ENCODE measurements at regions not wholly inside any gene's neighbourhood (a gene's known extent, or its start where the extent isn't known, plus 50 kb on each side); places are given as distances from the start of the nearest gene placed in this dataset. TPM values are rescaled to one million over a fixed set of nuclear protein-coding genes. Genes with fewer than 3 reads are reported as not detected.
"Not testable (repeated sequence)": the region's sequence is repeated elsewhere in the genome, so short reads cannot be mapped to it uniquely, and the experiment has no call there.

GRCh38 chr6:119423996-119424395 is 74.4 kb upstream of the MAN1A1 start:
- intact Hi-C loops (cut with micrococcal nuclease): no loop called here
- DNase-seq: no peak
- no peaks in the 10 kb centered on the region for H3K27me3 Mint-ChIP-seq
- H3K9me3 Mint-ChIP-seq: peaks cover 27% of the 10 kb centered on the region
- H3K36me3 Mint-ChIP-seq: no peaks in the 10 kb centered on the region
- POLR2A ChIA-PET: no interaction called here
- no peak overlapping the region for H3K27ac Mint-ChIP-seq
- CTCF ChIA-PET: no interaction called here
- no peaks in the 10 kb centered on the region for H3K4me1 Mint-ChIP-seq (ENCODE audit: low read depth)
- no peak overlapping the region for H3K4me3 Mint-ChIP-seq

- DNase-seq; H3K4me1 Mint-ChIP-seq (ENCODE audit: low read depth); H3K4me3 Mint-ChIP-seq; H3K36me3 Mint-ChIP-seq; H3K27me3 Mint-ChIP-seq; POLR2A ChIA-PET; CTCF ChIA-PET; H3K27ac Mint-ChIP-seq; intact Hi-C loops (cut with micrococcal nuclease): not testable (repeated sequence)
- H3K9me3 Mint-ChIP-seq: peaks cover 49% of the 10 kb centered on the region
Observed at GRCh38 chr6:119418084-119418483, 68.5 kb upstream of the MAN1A1 start.

GRCh38 chr6:119407156-119407555 is 57.6 kb upstream of the MAN1A1 start:
- ChIA-PET POLR2A (no interaction called here), CTCF (no interaction called here)
- no peak overlapping the region for H3K4me3 Mint-ChIP-seq
- peaks cover 3% of the 10 kb centered on the region for H3K36me3 Mint-ChIP-seq
- no peaks in the 10 kb centered on the region for H3K4me1 Mint-ChIP-seq (ENCODE audit: low read depth)
- H3K27ac Mint-ChIP-seq: no peak overlapping the region
- H3K9me3 Mint-ChIP-seq: peaks cover 28% of the 10 kb centered on the region
- H3K27me3 Mint-ChIP-seq: no peaks in the 10 kb centered on the region
- intact Hi-C loops (cut with micrococcal nuclease): no loop called here
- DNase-seq: no peak

- not testable (repeated sequence) for H3K27ac Mint-ChIP-seq
Observed at GRCh38 chr6:119405114-119405513, 55.6 kb upstream of the MAN1A1 start.

More at GRCh38 chr6:119405114-119405513, 55.6 kb upstream of the MAN1A1 start:
- H3K4me1 Mint-ChIP-seq (ENCODE audit: low read depth); POLR2A ChIA-PET; H3K4me3 Mint-ChIP-seq; intact Hi-C loops (cut with micrococcal nuclease); H3K27me3 Mint-ChIP-seq; DNase-seq; CTCF ChIA-PET; H3K36me3 Mint-ChIP-seq: not testable (repeated sequence)
- H3K9me3 Mint-ChIP-seq: peaks cover 32% of the 10 kb centered on the region

Small RNAs in the stretch of these regions (microRNA-seq; reads per million reads assigned to microRNA genes)
- not detected for gene MIR3144 (ENCODE audit: borderline microRNAs expressed, borderline number of aligned reads, borderline replicate concordance)

All from activated CD4-positive, alpha-beta memory T cell treated with anti-CD3 and anti-CD28 coated beads for 36 hours (primary cell).